Ishikawa (cell line): ENCODE measurements at regions not wholly inside any gene's neighbourhood (a gene's known extent, or its start where the extent isn't known, plus 50 kb on each side); places are given as distances from the start of the nearest gene placed in this dataset.

Source experiments
- CEBPB ChIP-seq: IDR thresholded peaks from 2 replicates; pipeline ENCODE4 v1.6.1; 2012
- CREB1 ChIP-seq: IDR thresholded peaks from 2 replicates; pipeline ENCODE4 v1.6.1; 2012; ENCODE audit warnings: low read depth
- EGR1 ChIP-seq: IDR thresholded peaks from 2 replicates; pipeline ENCODE4 v1.6.1; 2012
- EP300 ChIP-seq: IDR thresholded peaks from 2 replicates; pipeline ENCODE4 v1.6.1; 2012; ENCODE audit warnings: borderline replicate concordance
- FOXM1 ChIP-seq: IDR thresholded peaks from 2 replicates; pipeline ENCODE4 v1.6.1; 2012; ENCODE audit warnings: low read depth, borderline replicate concordance
- MAX ChIP-seq: IDR thresholded peaks from 2 replicates; pipeline ENCODE4 v1.6.1; 2012
- NFIC ChIP-seq: IDR thresholded peaks from 2 replicates; pipeline ENCODE4 v1.6.1; 2012
- RAD21 ChIP-seq: IDR thresholded peaks from 2 replicates; pipeline ENCODE4 v1.6.1; 2012; ENCODE audit warnings: low read depth
- REST ChIP-seq: IDR thresholded peaks from 2 replicates; pipeline ENCODE4 v1.6.1; 2012; ENCODE audit warnings: low read depth, mild to moderate bottlenecking
- TAF1 ChIP-seq: IDR thresholded peaks from 2 replicates; pipeline ENCODE4 v1.6.1; 2012; ENCODE audit warnings: low read depth, mild to moderate bottlenecking
- TCF12 ChIP-seq: IDR thresholded peaks from 2 replicates; pipeline ENCODE4 v1.6.1; 2012; ENCODE audit warnings: low read depth
- TEAD4 ChIP-seq: IDR thresholded peaks from 2 replicates; pipeline ENCODE4 v1.6.1; 2012
- USF1 ChIP-seq: IDR thresholded peaks from 2 replicates; pipeline ENCODE4 v1.6.1; 2012
- YY1 ChIP-seq: IDR thresholded peaks from 2 replicates; pipeline ENCODE4 v1.6.1; 2012; ENCODE audit warnings: low read depth
- ZBTB7A ChIP-seq: IDR thresholded peaks from 2 replicates; pipeline ENCODE4 v1.6.1; 2012; ENCODE audit warnings: low read depth

GRCh38 chr1:2969011-2969844 is 52.0 kb upstream of the ACTRT2 start:
- no peak for TF ChIP-seq EGR1
- TF ChIP-seq TCF12: no peak
- no peak for TF ChIP-seq FOXM1
- no peak for TF ChIP-seq MAX
- TF ChIP-seq EP300: no peak
- no peak for TF ChIP-seq YY1
- TF ChIP-seq CREB1: no peak
- TF ChIP-seq RAD21: no peak
- no peak for TF ChIP-seq NFIC
- TF ChIP-seq TEAD4: no peak
- TF ChIP-seq USF1: no peak
- no peak for TF ChIP-seq REST
- TF ChIP-seq ZBTB7A: no peak
- TF ChIP-seq CEBPB: no peak
- no peak for TF ChIP-seq TAF1

- TF ChIP-seq EP300 (no peak), CEBPB (no peak), REST (no peak), NFIC (no peak), TEAD4 (no peak), CREB1 (no peak), ZBTB7A (no peak)
These were observed 51.4 kb upstream of the ACTRT2 start for GRCh38 chr1:2969845-2970291.

DNA sequence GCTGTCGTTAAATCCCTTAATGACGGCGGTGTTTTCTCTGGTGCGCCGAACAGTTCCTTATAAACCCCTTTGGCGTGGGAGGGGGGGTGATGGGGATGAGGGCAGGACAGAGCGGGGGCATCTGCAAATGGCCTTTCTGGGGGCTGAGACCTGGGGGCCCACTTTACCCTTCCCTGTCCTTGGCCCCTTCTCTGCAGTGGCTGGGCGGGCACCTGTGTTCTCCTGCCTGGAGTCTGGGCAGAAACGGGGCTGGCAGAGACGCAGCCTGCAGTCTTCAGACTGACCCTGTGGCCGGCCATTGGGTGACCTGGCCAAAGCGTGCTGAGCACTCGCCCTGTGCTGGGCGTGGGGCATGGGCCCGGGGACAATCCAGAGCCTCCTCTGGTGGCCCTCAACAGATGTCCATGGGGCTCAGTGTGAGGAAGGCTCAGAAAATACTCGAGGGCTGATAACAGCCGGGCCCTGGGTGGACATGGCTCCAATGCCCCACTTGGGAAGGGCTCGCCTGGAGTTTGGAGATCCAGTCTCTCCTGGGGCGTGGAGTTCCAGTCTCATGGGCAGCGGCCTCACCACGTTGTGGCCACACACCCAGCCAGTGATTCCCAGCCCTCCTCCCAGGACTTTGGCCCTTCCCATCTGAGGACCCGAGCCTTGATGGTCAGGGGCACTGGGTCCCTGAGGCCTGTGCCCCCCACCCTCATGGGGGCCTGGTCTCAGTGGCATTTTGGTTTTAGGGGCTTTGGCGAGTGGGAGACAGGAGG is 50.8 kb upstream of the ACTRT2 start:
- TF ChIP-seq TEAD4: no peak

DNA sequence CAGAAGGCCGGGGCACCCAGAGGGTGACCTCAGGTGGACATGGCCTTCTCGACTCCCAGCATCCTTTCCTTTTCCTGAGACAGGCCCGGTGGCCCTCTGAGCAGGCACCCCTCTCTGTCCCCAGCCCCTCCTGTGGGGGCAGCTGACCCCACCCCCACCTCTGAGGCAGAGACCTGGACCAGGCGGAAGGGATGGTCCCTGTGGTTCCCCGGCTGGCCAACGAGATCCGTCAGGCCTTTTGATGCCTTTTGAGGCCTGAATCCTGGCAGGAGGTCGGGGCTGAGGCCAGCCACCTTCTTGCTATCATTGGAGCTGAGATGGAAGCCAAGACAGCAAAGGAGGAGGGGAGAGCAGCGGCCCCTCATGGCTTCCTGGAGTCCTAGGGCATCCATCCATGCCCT is 50.2 kb upstream of the ACTRT2 start:
- TF ChIP-seq USF1: no peak
- TF ChIP-seq CREB1: no peak
